ENCODE measurements at regions not wholly inside any gene's neighbourhood (a gene's known extent, or its start where the extent isn't known, plus 50 kb on each side); places are given as distances from the start of the nearest gene placed in this dataset.

- Mint-ChIP-seq H3K9me3 (peaks cover 12% of the 10 kb centered on the region), H3K4me1 (ENCODE audit: low read depth) (no peaks in the 10 kb centered on the region), H3K4me3 (no peak overlapping the region), H3K36me3 (ENCODE audit: low read depth) (no peaks in the 10 kb centered on the region), H3K27me3 (ENCODE audit: insufficient read depth) (no peaks in the 10 kb centered on the region), H3K27ac (no peak overlapping the region)
- no peak for DNase-seq
- TF ChIP-seq, protein P1, sequence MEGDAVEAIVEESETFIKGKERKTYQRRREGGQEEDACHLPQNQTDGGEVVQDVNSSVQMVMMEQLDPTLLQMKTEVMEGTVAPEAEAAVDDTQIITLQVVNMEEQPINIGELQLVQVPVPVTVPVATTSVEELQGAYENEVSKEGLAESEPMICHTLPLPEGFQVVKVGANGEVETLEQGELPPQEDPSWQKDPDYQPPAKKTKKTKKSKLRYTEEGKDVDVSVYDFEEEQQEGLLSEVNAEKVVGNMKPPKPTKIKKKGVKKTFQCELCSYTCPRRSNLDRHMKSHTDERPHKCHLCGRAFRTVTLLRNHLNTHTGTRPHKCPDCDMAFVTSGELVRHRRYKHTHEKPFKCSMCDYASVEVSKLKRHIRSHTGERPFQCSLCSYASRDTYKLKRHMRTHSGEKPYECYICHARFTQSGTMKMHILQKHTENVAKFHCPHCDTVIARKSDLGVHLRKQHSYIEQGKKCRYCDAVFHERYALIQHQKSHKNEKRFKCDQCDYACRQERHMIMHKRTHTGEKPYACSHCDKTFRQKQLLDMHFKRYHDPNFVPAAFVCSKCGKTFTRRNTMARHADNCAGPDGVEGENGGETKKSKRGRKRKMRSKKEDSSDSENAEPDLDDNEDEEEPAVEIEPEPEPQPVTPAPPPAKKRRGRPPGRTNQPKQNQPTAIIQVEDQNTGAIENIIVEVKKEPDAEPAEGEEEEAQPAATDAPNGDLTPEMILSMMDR (IDR thresholded peaks at IDR 0.05): no peak
Observed at GRCh38 chr5:20619591-20619990, 631.6 kb upstream of the CDH18 start.

GRCh38 chr5:20618340-20618739, 630.3 kb upstream of the CDH18 start:
- no peaks in the 10 kb centered on the region for H3K27me3 Mint-ChIP-seq (ENCODE audit: insufficient read depth)
- H3K4me1 Mint-ChIP-seq (ENCODE audit: low read depth): no peaks in the 10 kb centered on the region
- no peak overlapping the region for H3K4me3 Mint-ChIP-seq
- peaks cover 12% of the 10 kb centered on the region for H3K9me3 Mint-ChIP-seq
- H3K27ac Mint-ChIP-seq: no peak overlapping the region
- TF ChIP-seq, protein P1 (IDR thresholded peaks at IDR 0.05): no peak
- no peak for DNase-seq
- no peaks in the 10 kb centered on the region for H3K36me3 Mint-ChIP-seq (ENCODE audit: low read depth)

GRCh38 chr5:20617841-20618240, 629.8 kb upstream of the CDH18 start:
- Mint-ChIP-seq H3K4me3 (no peak overlapping the region), H3K9me3 (peaks cover 12% of the 10 kb centered on the region), H3K36me3 (ENCODE audit: low read depth) (no peaks in the 10 kb centered on the region), H3K27me3 (ENCODE audit: insufficient read depth) (no peaks in the 10 kb centered on the region), H3K4me1 (ENCODE audit: low read depth) (no peaks in the 10 kb centered on the region), H3K27ac (no peak overlapping the region)
- no peak for DNase-seq
- TF ChIP-seq, protein P1 (IDR thresholded peaks at IDR 0.05): no peak

GRCh38 chr5:20615888-20616563, 628.0 kb upstream of the CDH18 start:
- Mint-ChIP-seq H3K4me1 (ENCODE audit: low read depth) (no peaks in the 10 kb centered on the region), H3K4me3 (no peak overlapping the region), H3K36me3 (ENCODE audit: low read depth) (no peaks in the 10 kb centered on the region), H3K27ac (no peak overlapping the region), H3K27me3 (ENCODE audit: insufficient read depth) (no peaks in the 10 kb centered on the region), H3K9me3 (peaks cover 12% of the 10 kb centered on the region)
- TF ChIP-seq, protein P1 (IDR thresholded peaks at IDR 0.05): no peak
- no peak for DNase-seq

DNA sequence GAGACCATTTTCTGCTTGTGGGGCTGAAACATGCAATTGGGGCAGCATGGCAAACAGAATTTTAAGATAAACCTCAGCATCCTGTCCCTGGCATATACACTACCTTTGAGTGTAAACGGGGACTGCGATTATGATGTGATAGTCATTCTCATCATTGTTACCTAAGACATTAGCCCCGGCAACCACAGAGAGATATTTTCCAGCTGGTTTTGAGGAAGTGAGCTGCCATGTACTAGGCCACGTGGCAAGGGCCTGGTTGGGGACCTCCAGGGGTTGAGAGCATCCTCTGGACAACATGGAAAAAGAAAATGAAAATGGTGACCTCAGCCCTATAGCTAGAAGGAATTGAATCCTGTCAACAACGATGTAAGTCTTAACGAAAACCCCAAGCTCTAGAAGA, 623.6 kb upstream of the CDH18 start:
- Mint-ChIP-seq H3K4me3 (no peak overlapping the region), H3K4me1 (ENCODE audit: low read depth) (no peaks in the 10 kb centered on the region), H3K27me3 (ENCODE audit: insufficient read depth) (no peaks in the 10 kb centered on the region), H3K36me3 (ENCODE audit: low read depth) (no peaks in the 10 kb centered on the region), H3K27ac (no peak overlapping the region), H3K9me3 (peaks cover 17% of the 10 kb centered on the region)
- TF ChIP-seq, protein P1 (IDR thresholded peaks at IDR 0.05): no peak
- DNase-seq: no peak
